ENCODE measurements at regions not wholly inside any gene's neighbourhood (a gene's known extent, or its start where the extent isn't known, plus 50 kb on each side); places are given as distances from the start of the nearest gene placed in this dataset.

GRCh38 chr2:7973801-7974480 is 707.9 kb upstream of the ID2 start:
- Histone ChIP-seq H3K36me3 (ENCODE audit: insufficient read depth, low read depth, low read length) (no peaks in the 10 kb centered on the region), H3K9ac (ENCODE audit: low read depth, low read length) (no peak overlapping the region), H3K4me1 (ENCODE audit: insufficient read depth, low read length) (peaks cover 9% of the 10 kb centered on the region; the same call in 1 of the 2 replicates), H3K4me3 (ENCODE audit: low read length) (no peak overlapping the region), H3K27ac (ENCODE audit: low read length) (no peak overlapping the region), H3K9me3 (ENCODE audit: insufficient read depth, low read depth, low read length) (no peaks in the 10 kb centered on the region), H3K27me3 (ENCODE audit: insufficient read depth, low read length) (no peaks in the 10 kb centered on the region)

GRCh38 chr2:7974936-7975335 is 706.9 kb upstream of the ID2 start:
- no peak overlapping the region for H3K4me3 ChIP-seq (ENCODE audit: low read length)
- H3K27me3 ChIP-seq (ENCODE audit: insufficient read depth, low read length), result no peaks in the 10 kb centered on the region
- H3K9me3 ChIP-seq (ENCODE audit: insufficient read depth, low read depth, low read length), result no peaks in the 10 kb centered on the region
- no peak overlapping the region for H3K27ac ChIP-seq (ENCODE audit: low read length)
- H3K36me3 ChIP-seq (ENCODE audit: insufficient read depth, low read depth, low read length), result no peaks in the 10 kb centered on the region
- peaks cover 9% of the 10 kb centered on the region; the same call in 1 of the 2 replicates for H3K4me1 ChIP-seq (ENCODE audit: insufficient read depth, low read length)
- H3K9ac ChIP-seq (ENCODE audit: low read depth, low read length), result no peak overlapping the region

- no peak overlapping the region for H3K9ac ChIP-seq (ENCODE audit: low read depth, low read length)
- H3K27ac ChIP-seq (ENCODE audit: low read length), result no peak overlapping the region
- H3K36me3 ChIP-seq (ENCODE audit: insufficient read depth, low read depth, low read length), result no peaks in the 10 kb centered on the region
- H3K9me3 ChIP-seq (ENCODE audit: insufficient read depth, low read depth, low read length), result no peaks in the 10 kb centered on the region
- H3K4me3 ChIP-seq (ENCODE audit: low read length), result no peak overlapping the region
- no peaks in the 10 kb centered on the region for H3K27me3 ChIP-seq (ENCODE audit: insufficient read depth, low read length)
- peaks cover 9% of the 10 kb centered on the region; the same call in 1 of the 2 replicates for H3K4me1 ChIP-seq (ENCODE audit: insufficient read depth, low read length)
Measured at GRCh38 chr2:7976206-7976605, 705.6 kb upstream of the ID2 start.

- Histone ChIP-seq H3K4me3 (ENCODE audit: low read length) (no peak overlapping the region), H3K27ac (ENCODE audit: low read length) (no peak overlapping the region), H3K9me3 (ENCODE audit: insufficient read depth, low read depth, low read length) (no peaks in the 10 kb centered on the region), H3K36me3 (ENCODE audit: insufficient read depth, low read depth, low read length) (no peaks in the 10 kb centered on the region), H3K4me1 (ENCODE audit: insufficient read depth, low read length) (peaks cover under 1% of the 10 kb centered on the region; the same call in 1 of the 2 replicates), H3K9ac (ENCODE audit: low read depth, low read length) (no peak overlapping the region), H3K27me3 (ENCODE audit: insufficient read depth, low read length) (no peaks in the 10 kb centered on the region)
Measured at GRCh38 chr2:7977981-7978380, 703.9 kb upstream of the ID2 start.

- Histone ChIP-seq H3K27ac (ENCODE audit: low read length) (no peak overlapping the region), H3K36me3 (ENCODE audit: insufficient read depth, low read depth, low read length) (no peaks in the 10 kb centered on the region), H3K27me3 (ENCODE audit: insufficient read depth, low read length) (no peaks in the 10 kb centered on the region), H3K9ac (ENCODE audit: low read depth, low read length) (no peak overlapping the region), H3K4me3 (ENCODE audit: low read length) (no peak overlapping the region), H3K4me1 (ENCODE audit: insufficient read depth, low read length) (no peaks in the 10 kb centered on the region), H3K9me3 (ENCODE audit: insufficient read depth, low read depth, low read length) (no peaks in the 10 kb centered on the region)
Measured at GRCh38 chr2:7982054-7982453, 699.8 kb upstream of the ID2 start.

GRCh38 chr2:7983451-7983850 is 698.4 kb upstream of the ID2 start:
- H3K27me3 ChIP-seq (ENCODE audit: insufficient read depth, low read length), result no peaks in the 10 kb centered on the region
- H3K9ac ChIP-seq (ENCODE audit: low read depth, low read length), result no peak overlapping the region
- H3K27ac ChIP-seq (ENCODE audit: low read length), result no peak overlapping the region
- H3K36me3 ChIP-seq (ENCODE audit: insufficient read depth, low read depth, low read length), result no peaks in the 10 kb centered on the region
- no peak overlapping the region for H3K4me3 ChIP-seq (ENCODE audit: low read length)
- H3K9me3 ChIP-seq (ENCODE audit: insufficient read depth, low read depth, low read length), result no peaks in the 10 kb centered on the region
- no peaks in the 10 kb centered on the region for H3K4me1 ChIP-seq (ENCODE audit: insufficient read depth, low read length)

- no peak overlapping the region for H3K4me3 ChIP-seq (ENCODE audit: low read length)
- H3K9ac ChIP-seq (ENCODE audit: low read depth, low read length), result no peak overlapping the region
- H3K9me3 ChIP-seq (ENCODE audit: insufficient read depth, low read depth, low read length), result no peaks in the 10 kb centered on the region
- no peak overlapping the region for H3K27ac ChIP-seq (ENCODE audit: low read length)
- no peaks in the 10 kb centered on the region for H3K4me1 ChIP-seq (ENCODE audit: insufficient read depth, low read length)
- no peaks in the 10 kb centered on the region for H3K36me3 ChIP-seq (ENCODE audit: insufficient read depth, low read depth, low read length)
- no peaks in the 10 kb centered on the region for H3K27me3 ChIP-seq (ENCODE audit: insufficient read depth, low read length)
Measured at GRCh38 chr2:7983912-7984311, 697.9 kb upstream of the ID2 start.

- no peaks in the 10 kb centered on the region for H3K4me1 ChIP-seq (ENCODE audit: insufficient read depth, low read length)
- H3K9ac ChIP-seq (ENCODE audit: low read depth, low read length), result no peak overlapping the region
- H3K27me3 ChIP-seq (ENCODE audit: insufficient read depth, low read length), result no peaks in the 10 kb centered on the region
- H3K9me3 ChIP-seq (ENCODE audit: insufficient read depth, low read depth, low read length), result no peaks in the 10 kb centered on the region
- no peaks in the 10 kb centered on the region for H3K36me3 ChIP-seq (ENCODE audit: insufficient read depth, low read depth, low read length)
- H3K27ac ChIP-seq (ENCODE audit: low read length), result no peak overlapping the region
- H3K4me3 ChIP-seq (ENCODE audit: low read length), result no peak overlapping the region
Measured at GRCh38 chr2:7984693-7985353, 697.0 kb upstream of the ID2 start.

GRCh38 chr2:7986431-7986830 is 695.4 kb upstream of the ID2 start:
- H3K4me1 ChIP-seq (ENCODE audit: insufficient read depth, low read length), result no peaks in the 10 kb centered on the region
- H3K9me3 ChIP-seq (ENCODE audit: insufficient read depth, low read depth, low read length), result no peaks in the 10 kb centered on the region
- H3K36me3 ChIP-seq (ENCODE audit: insufficient read depth, low read depth, low read length), result no peaks in the 10 kb centered on the region
- H3K9ac ChIP-seq (ENCODE audit: low read depth, low read length), result no peak overlapping the region
- no peak overlapping the region for H3K4me3 ChIP-seq (ENCODE audit: low read length)
- no peaks in the 10 kb centered on the region for H3K27me3 ChIP-seq (ENCODE audit: insufficient read depth, low read length)
- no peak overlapping the region for H3K27ac ChIP-seq (ENCODE audit: low read length)

- Histone ChIP-seq H3K9me3 (ENCODE audit: insufficient read depth, low read depth, low read length) (no peaks in the 10 kb centered on the region), H3K36me3 (ENCODE audit: insufficient read depth, low read depth, low read length) (no peaks in the 10 kb centered on the region), H3K9ac (ENCODE audit: low read depth, low read length) (no peak overlapping the region), H3K4me1 (ENCODE audit: insufficient read depth, low read length) (no peaks in the 10 kb centered on the region), H3K27me3 (ENCODE audit: insufficient read depth, low read length) (no peaks in the 10 kb centered on the region), H3K27ac (ENCODE audit: low read length) (no peak overlapping the region), H3K4me3 (ENCODE audit: low read length) (no peak overlapping the region)
Measured at GRCh38 chr2:7987992-7988391, 693.9 kb upstream of the ID2 start.

- Histone ChIP-seq H3K9me3 (ENCODE audit: insufficient read depth, low read depth, low read length) (no peaks in the 10 kb centered on the region), H3K27me3 (ENCODE audit: insufficient read depth, low read length) (no peaks in the 10 kb centered on the region), H3K9ac (ENCODE audit: low read depth, low read length) (no peak overlapping the region), H3K36me3 (ENCODE audit: insufficient read depth, low read depth, low read length) (no peaks in the 10 kb centered on the region), H3K4me1 (ENCODE audit: insufficient read depth, low read length) (no peaks in the 10 kb centered on the region), H3K4me3 (ENCODE audit: low read length) (no peak overlapping the region), H3K27ac (ENCODE audit: low read length) (no peak overlapping the region)
Measured at GRCh38 chr2:7988440-7988839, 693.4 kb upstream of the ID2 start.

GRCh38 chr2:7989823-7990222 is 692.0 kb upstream of the ID2 start:
- Histone ChIP-seq H3K9ac (ENCODE audit: low read depth, low read length) (no peak overlapping the region), H3K36me3 (ENCODE audit: insufficient read depth, low read depth, low read length) (no peaks in the 10 kb centered on the region), H3K27ac (ENCODE audit: low read length) (no peak overlapping the region), H3K9me3 (ENCODE audit: insufficient read depth, low read depth, low read length) (no peaks in the 10 kb centered on the region), H3K4me3 (ENCODE audit: low read length) (no peak overlapping the region), H3K27me3 (ENCODE audit: insufficient read depth, low read length) (no peaks in the 10 kb centered on the region), H3K4me1 (ENCODE audit: insufficient read depth, low read length) (no peaks in the 10 kb centered on the region)
